Stimulated activated CD8-positive, alpha-beta memory T cell treated with anti-CD3 and anti-CD28 coated beads, Interleukin-4, amount 100 ng/mL, for 1 hour (primary cell): ENCODE measurements at regions not wholly inside any gene's neighbourhood (a gene's known extent, or its start where the extent isn't known, plus 50 kb on each side); places are given as distances from the start of the nearest gene placed in this dataset.

ENCODE experiments used
- DNase-seq, 2 donors: peaks; one replicate each; pipeline ENCODE4 v3.0.0-alpha.2; 2020; ENCODE audit warnings: low read depth in 2 of 2, low spot score in 1 of 2

DNA sequence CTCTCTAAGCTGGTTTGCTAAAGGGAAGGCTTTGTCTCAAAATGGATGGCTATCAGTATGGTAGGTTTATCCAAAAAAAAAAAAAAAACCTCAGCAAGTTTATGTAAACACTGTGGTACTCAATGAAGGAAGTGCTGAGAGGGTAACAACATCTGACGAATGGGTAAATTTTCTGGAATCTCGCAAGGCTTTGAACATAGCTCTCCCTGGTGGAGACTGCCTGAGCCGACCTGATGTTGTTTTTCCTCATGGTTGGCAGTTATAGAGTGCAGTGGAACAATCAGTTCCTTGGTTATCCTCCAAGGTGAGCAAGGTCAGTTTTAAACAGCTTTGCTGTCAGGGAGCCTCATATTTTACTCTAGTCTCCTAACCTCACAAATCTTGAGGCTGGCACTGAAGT, 94.6 kb downstream of the ZPLD1 start:
- no peak for DNase-seq

GRCh38 chr3:102530415-102531181, 95.8 kb downstream of the ZPLD1 start:
- DNase-seq: no peak

GRCh38 chr3:102531686-102532085, 96.9 kb downstream of the ZPLD1 start:
- no peak for DNase-seq

GRCh38 chr3:102532901-102533300, 98.1 kb downstream of the ZPLD1 start:
- DNase-seq: no peak

GRCh38 chr3:102533784-102534183, 99.0 kb downstream of the ZPLD1 start:
- no peak for DNase-seq

GRCh38 chr3:102536456-102536855, 101.6 kb downstream of the ZPLD1 start:
- DNase-seq: no peak

DNA sequence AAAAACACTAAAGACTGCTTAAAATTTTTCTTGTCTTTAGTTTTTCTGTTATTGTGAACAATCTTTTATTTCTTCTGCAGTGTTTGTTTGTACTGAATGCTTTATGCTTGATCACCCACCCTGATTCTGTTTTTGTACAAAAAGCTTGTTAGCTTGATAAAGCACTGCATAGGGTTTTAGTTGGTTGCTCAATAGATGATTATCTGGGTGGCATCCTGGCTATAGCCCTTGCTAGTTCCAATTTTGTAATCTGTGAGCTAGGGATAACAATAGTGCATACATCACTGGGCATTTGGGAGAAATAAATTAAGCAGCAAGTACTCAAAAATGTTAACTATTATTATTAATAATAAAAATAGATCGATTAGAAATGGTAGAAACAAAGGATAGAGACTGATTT, 102.3 kb downstream of the ZPLD1 start:
- DNase-seq: no peak

DNA sequence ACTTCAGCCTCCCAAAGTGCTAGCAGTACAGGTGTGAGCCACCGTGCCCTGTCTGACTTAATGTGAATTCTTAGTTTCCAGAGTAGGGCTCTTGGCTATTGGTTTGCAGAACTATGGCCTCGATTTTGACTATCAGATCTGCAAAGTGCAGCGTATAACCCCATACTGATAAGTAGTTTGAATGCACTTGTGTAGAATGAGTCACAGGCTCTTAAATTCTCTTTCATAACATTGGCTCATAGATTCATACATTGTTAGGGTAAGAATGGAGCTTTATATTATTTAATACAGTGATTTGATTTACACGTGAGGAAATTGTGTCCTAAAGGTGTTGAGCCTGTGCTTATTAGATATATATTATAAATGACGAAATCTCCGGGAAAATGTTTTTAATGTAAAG, 109.9 kb downstream of the ZPLD1 start:
- no peak for DNase-seq

- DNase-seq: no peak
Measured at GRCh38 chr3:102545276-102545675, 110.5 kb downstream of the ZPLD1 start.

DNA sequence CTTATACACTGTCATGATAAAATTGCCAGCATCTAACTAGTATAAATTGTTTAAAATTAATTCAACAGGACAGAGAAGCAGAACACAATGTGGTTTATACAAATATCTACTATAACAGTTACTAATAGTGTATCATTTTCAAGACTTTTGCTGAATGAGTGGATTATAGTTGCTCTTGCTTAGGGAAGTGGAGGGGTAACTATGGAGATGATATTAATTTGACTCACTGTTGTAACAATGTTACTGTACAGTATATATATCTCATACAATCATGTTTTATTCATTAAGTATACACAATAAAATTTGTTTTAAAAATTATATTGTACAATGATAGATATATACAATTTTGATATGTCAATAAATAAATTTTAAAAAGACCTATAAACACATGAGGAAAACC, 119.1 kb downstream of the ZPLD1 start:
- no peak for DNase-seq

DNA sequence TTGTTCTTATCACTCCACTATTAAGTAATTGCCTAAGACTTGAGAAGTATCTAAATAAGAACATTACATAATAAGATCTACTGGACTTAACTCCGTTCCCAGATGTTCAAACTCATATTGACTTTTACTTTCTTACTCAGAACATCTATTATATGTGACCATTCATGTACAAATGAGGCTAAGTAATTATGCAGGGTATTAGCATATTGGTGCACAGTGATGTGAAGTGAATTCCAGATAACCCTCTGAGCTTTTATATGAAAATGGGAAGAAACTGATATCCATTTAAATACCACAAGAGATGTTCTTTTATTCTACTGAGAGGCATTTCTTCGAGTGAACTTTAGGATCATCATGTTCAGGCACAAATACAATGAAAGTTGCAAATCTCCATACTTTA, 135.7 kb downstream of the ZPLD1 start:
- DNase-seq: no peak

DNA sequence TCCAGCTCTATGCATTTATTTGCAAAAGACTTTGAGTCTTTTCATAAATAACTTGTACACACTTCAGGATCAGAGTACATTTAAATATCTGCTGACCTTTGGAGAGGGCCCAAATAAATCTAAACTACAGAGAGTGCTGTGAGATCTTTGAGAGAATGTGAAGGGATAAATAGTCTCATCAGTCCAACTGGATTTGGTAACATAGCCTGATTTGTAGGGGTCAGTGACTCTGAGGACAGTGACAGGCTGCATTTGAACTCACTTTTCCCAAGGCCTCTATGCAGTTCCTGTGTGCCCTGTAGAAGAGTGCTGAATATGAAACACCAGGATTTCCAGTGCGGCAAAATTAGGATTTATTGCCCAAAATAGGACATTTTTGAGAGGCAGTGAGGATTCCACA, 136.2 kb downstream of the ZPLD1 start:
- no peak for DNase-seq

DNA sequence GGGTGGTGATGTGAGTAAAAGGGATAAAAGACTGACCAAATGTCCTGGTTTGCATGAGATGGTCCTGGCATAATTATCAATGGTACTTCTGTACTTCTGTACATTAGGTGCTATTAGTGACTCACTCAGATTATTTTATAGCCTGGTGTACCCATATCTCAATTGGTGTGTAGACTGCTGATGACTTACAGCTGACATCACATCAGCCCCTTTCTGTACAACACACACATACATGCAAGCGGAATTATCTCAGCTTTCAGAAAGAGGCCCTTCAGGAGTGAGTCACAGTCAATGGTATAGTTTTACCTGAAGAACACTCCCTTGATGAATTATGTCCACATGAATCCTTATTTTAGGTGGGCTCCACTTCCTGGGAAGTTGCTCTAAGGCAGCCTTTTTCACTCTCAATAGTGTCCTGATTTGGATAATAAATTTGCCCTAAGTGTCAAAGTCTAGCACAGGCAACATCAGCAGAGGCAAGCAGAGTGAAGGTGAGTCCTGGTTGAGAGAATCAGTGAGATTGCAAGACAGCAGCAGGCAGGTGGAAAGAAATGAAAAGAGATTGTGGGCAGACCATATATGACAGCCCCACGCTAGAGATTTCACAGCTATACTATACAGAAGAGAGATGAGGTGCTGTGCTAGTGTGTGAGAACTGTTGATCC, 137.0 kb downstream of the ZPLD1 start:
- DNase-seq: no peak

DNA sequence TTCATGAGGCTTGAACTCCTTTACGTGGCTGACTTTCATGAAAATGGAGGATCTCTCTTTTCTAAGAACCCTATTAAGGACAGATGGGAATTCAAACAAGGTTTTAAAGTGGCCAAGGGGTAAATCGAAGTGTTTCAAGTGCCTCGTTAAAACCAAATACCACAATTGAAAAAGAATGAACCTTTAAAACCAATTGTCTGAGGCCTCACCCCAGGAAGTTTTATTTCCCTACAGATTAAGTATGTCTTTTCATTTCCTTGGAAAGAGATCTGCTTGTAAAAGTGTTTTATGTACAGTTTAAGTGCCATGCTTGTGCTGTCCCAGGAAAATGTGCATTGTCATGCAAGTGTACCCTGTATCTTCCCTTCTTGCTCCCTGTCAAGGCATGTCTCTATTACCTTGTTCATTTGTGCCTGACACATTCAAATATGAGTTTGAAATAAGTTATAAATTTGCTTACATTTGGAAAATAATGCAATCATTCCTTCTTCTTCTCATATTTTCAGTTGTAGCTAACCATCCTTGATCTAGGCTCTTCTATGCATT, 138.7 kb downstream of the ZPLD1 start:
- no peak for DNase-seq

GRCh38 chr3:102574355-102574754, 139.5 kb downstream of the ZPLD1 start:
- DNase-seq: no peak

DNA sequence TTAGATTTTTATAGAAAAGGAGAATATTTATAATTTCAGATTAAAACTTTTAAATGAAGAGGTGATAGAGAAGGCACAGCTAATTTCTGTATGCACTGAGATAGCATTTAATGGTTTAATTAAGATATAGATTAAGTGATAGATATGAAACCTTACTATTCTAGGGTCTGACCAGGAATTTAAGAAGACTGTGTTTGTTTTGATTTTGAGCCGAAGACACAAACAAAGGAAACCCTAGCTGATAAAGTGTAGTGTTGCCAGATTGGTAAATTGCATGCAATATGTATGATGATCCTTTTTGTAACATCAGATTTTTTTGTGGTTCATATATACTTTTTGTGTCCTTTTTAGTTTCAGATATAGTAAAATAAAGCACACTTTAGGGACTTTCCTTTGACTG, 141.8 kb downstream of the ZPLD1 start:
- DNase-seq: no peak

DNA sequence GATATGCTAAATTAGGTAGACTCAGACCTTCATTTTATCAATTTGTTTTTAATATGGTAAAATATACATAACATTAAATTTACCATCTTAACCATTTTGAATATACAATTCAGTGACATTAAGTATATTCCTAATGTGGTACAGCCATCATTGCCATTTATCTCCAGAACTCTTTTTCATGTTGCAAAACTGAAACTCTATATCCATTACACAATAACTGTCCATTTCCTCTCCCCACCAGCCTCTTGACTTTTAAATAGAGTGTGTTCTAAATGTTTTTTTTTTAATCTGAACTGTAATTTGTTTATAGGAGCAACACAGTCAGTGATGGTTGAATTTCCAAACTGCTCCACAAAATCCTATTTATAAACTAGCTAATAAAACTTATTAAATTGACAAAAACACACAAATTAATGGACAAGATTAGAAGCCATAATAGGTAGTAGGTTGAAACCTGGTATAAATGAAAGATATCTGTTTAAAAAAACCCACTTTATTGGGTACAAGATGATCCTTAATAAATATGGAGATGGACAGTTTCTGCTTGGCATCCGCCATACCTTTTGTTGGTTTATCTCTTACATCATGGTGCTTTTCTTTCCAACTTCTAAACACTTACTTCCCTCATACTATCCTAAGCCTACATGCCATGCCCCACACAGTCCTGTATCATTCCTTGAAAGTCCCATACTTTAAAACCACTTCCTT, 142.4 kb downstream of the ZPLD1 start:
- DNase-seq: no peak

GRCh38 chr3:102580760-102581159, 145.9 kb downstream of the ZPLD1 start:
- DNase-seq: no peak

- no peak for DNase-seq
Measured at GRCh38 chr3:102586485-102586884, 151.7 kb downstream of the ZPLD1 start.

DNA sequence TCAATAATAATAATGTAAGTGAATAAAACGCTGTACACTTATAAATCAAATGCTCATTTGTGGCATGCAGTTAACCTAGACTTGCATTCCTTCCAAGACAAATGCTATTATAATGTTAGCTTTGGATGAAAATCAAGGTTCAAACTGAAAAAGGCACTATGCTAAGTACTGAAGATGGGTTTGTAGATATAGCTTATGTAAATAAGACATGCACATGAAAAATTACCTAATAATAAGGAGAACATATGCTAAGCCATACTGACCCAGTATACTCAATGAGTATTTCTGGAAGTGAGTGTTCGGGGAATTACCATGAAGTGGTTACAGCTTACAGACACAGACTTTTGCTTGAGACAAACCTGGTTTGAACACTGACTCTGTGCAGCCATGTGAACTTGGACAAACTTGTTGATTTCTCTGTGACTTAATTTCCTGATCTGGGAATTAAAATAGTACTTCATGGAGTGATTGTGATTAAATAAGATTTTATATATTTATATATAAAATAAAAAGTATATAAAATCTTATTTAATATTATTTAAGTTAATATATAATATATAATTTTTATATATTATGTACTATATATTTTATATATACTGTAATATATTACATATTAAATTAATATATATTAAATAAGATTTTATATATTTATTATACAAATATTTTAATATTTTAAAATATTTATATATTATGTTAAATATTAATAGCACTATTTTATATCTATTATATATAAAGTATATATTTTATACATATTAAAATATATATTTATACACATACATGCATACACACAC, 159.2 kb downstream of the ZPLD1 start:
- no peak for DNase-seq

DNA sequence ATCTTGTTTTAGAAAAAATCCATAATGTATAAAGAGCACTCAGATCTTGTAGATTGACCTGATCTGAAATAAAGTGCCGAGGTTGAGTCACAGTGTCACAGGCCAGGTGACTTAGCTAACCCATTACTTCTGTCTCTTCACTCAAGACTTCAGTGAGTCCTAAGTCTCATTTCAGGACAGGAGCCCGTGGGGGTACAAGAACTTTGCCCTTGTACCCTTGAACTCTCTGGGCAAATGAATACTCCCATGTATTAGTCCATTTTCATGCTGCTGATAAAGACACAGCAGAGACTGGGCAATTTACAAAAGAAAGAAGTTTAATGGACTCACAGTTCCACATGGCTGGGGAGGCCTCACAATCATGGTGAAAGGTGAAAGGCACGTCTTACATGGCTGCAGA, 160.2 kb downstream of the ZPLD1 start:
- no peak for DNase-seq
